Activated CD4-positive, alpha-beta T cell treated with anti-CD3 and anti-CD28 coated beads, Interleukin-2, amount 10 ng/mL, durations not matched to agents 24 days and 14 days (primary cell): ENCODE measurements at regions not wholly inside any gene's neighbourhood (a gene's known extent, or its start where the extent isn't known, plus 50 kb on each side); places are given as distances from the start of the nearest gene placed in this dataset.

Experiments used
- DNase-seq: peaks from one replicate; pipeline ENCODE4 v3.0.0; 2022
- H3K27ac Mint-ChIP-seq: one replicate; pipeline ENCODE4 v1.8.0; 2022; ENCODE audit warnings: mild to moderate bottlenecking, mixed read lengths
- H3K27me3 Mint-ChIP-seq: one replicate; pipeline ENCODE4 v1.8.0; 2022; ENCODE audit warnings: mixed read lengths
- H3K36me3 Mint-ChIP-seq: one replicate; pipeline ENCODE4 v1.8.0; 2022; ENCODE audit warnings: low read depth, mild to moderate bottlenecking, mixed read lengths
- H3K4me1 Mint-ChIP-seq: one replicate; pipeline ENCODE4 v1.8.0; 2021; ENCODE audit warnings: mixed read lengths
- H3K4me3 Mint-ChIP-seq: one replicate; pipeline ENCODE4 v1.8.0; 2022; ENCODE audit warnings: mild to moderate bottlenecking, moderate library complexity, mixed read lengths
- H3K9me3 Mint-ChIP-seq: one replicate; pipeline ENCODE4 v1.8.0; 2021; ENCODE audit warnings: mixed read lengths
- intact Hi-C: fragments of 100-400 bp; cut with micrococcal nuclease; formaldehyde crosslinking; loops from one replicate; pipeline ENCODE4 v1.15.1; 2023

- intact Hi-C loops, result loop anchor here (1.0 to 5.0 kb wide), 3 partner anchors 16 to 751 kb away; no protein-coding TSS in a partner anchor
- peak overlapping the region; percentile 29 for H3K4me3 Mint-ChIP-seq
- H3K36me3 Mint-ChIP-seq, result peaks cover 24% of the 10 kb centered on the region
- H3K27me3 Mint-ChIP-seq, result peaks cover 6% of the 10 kb centered on the region
- H3K9me3 Mint-ChIP-seq, result peaks cover 16% of the 10 kb centered on the region
- no peak for DNase-seq
- peaks cover 64% of the 10 kb centered on the region for H3K4me1 Mint-ChIP-seq
- peak overlapping the region; percentile 79 for H3K27ac Mint-ChIP-seq
These were observed 254.6 kb downstream of the UACA start for GRCh38 chr15:70508561-70509281.

GRCh38 chr15:70507772-70508371 is 255.5 kb downstream of the UACA start:
- intact Hi-C loops, result loop anchor here (1.0 to 5.0 kb wide), 2 partner anchors 16 to 751 kb away; no protein-coding TSS in a partner anchor
- peak overlapping the region; percentile 66 for H3K27ac Mint-ChIP-seq
- peaks cover 16% of the 10 kb centered on the region for H3K9me3 Mint-ChIP-seq
- peaks cover 24% of the 10 kb centered on the region for H3K36me3 Mint-ChIP-seq
- peaks cover 1% of the 10 kb centered on the region for H3K27me3 Mint-ChIP-seq
- H3K4me1 Mint-ChIP-seq, result peaks cover 71% of the 10 kb centered on the region
- H3K4me3 Mint-ChIP-seq, result peak overlapping the region; percentile 37
- peak; percentile 77 for DNase-seq

GRCh38 chr15:70505936-70506912 is 257.1 kb downstream of the UACA start:
- no peak overlapping the region for H3K27ac Mint-ChIP-seq
- peaks cover 17% of the 10 kb centered on the region for H3K36me3 Mint-ChIP-seq
- intact Hi-C loops, result loop anchor here (5.0 kb wide), 1 partner anchor 749 kb away; no protein-coding TSS in a partner anchor
- H3K9me3 Mint-ChIP-seq, result peaks cover 9% of the 10 kb centered on the region
- H3K4me3 Mint-ChIP-seq, result no peak overlapping the region
- H3K4me1 Mint-ChIP-seq, result peaks cover 75% of the 10 kb centered on the region
- H3K27me3 Mint-ChIP-seq, result no peaks in the 10 kb centered on the region
- DNase-seq, result no peak

GRCh38 chr15:70505411-70505919 is 257.9 kb downstream of the UACA start:
- H3K4me3 Mint-ChIP-seq, result peak overlapping the region; percentile 50
- H3K27me3 Mint-ChIP-seq, result peaks cover 1% of the 10 kb centered on the region
- intact Hi-C loops, result loop anchor here (5.0 kb wide), 1 partner anchor 748 kb away; no protein-coding TSS in a partner anchor
- peaks cover 72% of the 10 kb centered on the region for H3K4me1 Mint-ChIP-seq
- peak overlapping the region; percentile 74 for H3K27ac Mint-ChIP-seq
- H3K36me3 Mint-ChIP-seq, result peaks cover 10% of the 10 kb centered on the region
- peak; percentile 75 for DNase-seq
- H3K9me3 Mint-ChIP-seq, result peaks cover 6% of the 10 kb centered on the region

GRCh38 chr15:70504988-70505387 is 258.4 kb downstream of the UACA start:
- intact Hi-C loops, result loop anchor here (1.0 to 5.0 kb wide), 2 partner anchors 13 to 748 kb away; no protein-coding TSS in a partner anchor
- Mint-ChIP-seq H3K36me3 (peaks cover 5% of the 10 kb centered on the region), H3K4me3 (peak overlapping the region; percentile 71), H3K27me3 (peaks cover 3% of the 10 kb centered on the region), H3K4me1 (peaks cover 74% of the 10 kb centered on the region), H3K27ac (peak overlapping the region; percentile 78), H3K9me3 (peaks cover 1% of the 10 kb centered on the region)
- no peak for DNase-seq

GRCh38 chr15:70504299-70504951 is 258.9 kb downstream of the UACA start:
- peak overlapping the region; percentile 78 for H3K27ac Mint-ChIP-seq
- H3K4me3 Mint-ChIP-seq, result peak overlapping the region; percentile 71
- H3K27me3 Mint-ChIP-seq, result peaks cover 3% of the 10 kb centered on the region
- H3K4me1 Mint-ChIP-seq, result peaks cover 73% of the 10 kb centered on the region
- intact Hi-C loops, result loop anchor here (1.0 kb wide), 1 partner anchor 12 kb away; no protein-coding TSS in a partner anchor
- DNase-seq, result peak; percentile 80
- peaks cover 2% of the 10 kb centered on the region for H3K36me3 Mint-ChIP-seq
- H3K9me3 Mint-ChIP-seq, result no peaks in the 10 kb centered on the region

- no peak for DNase-seq
- Mint-ChIP-seq H3K4me1 (peaks cover 68% of the 10 kb centered on the region), H3K27ac (peak overlapping the region; percentile 78), H3K36me3 (peaks cover 2% of the 10 kb centered on the region), H3K9me3 (no peaks in the 10 kb centered on the region), H3K4me3 (peak overlapping the region; percentile 71), H3K27me3 (peaks cover 3% of the 10 kb centered on the region)
- intact Hi-C loops, result loop anchor here (1.0 kb wide), 1 partner anchor 12 kb away; no protein-coding TSS in a partner anchor
These were observed 259.5 kb downstream of the UACA start for GRCh38 chr15:70503798-70504298.

- peak; percentile 59 for DNase-seq
- Mint-ChIP-seq H3K4me3 (peak overlapping the region; percentile 71), H3K27me3 (peaks cover 3% of the 10 kb centered on the region), H3K36me3 (no peaks in the 10 kb centered on the region), H3K4me1 (peaks cover 62% of the 10 kb centered on the region), H3K27ac (peak overlapping the region; percentile 43), H3K9me3 (no peaks in the 10 kb centered on the region)
- intact Hi-C loops, result no loop called here
These were observed 260.1 kb downstream of the UACA start for GRCh38 chr15:70503073-70503745.

- Mint-ChIP-seq H3K36me3 (no peaks in the 10 kb centered on the region), H3K27me3 (peaks cover 4% of the 10 kb centered on the region), H3K4me3 (no peak overlapping the region), H3K9me3 (no peaks in the 10 kb centered on the region), H3K4me1 (peaks cover 58% of the 10 kb centered on the region), H3K27ac (no peak overlapping the region)
- no peak for DNase-seq
- intact Hi-C loops, result no loop called here
These were observed 260.8 kb downstream of the UACA start for GRCh38 chr15:70502529-70502928.

GRCh38 chr15:70501849-70502248 is 261.5 kb downstream of the UACA start:
- Mint-ChIP-seq H3K4me1 (peaks cover 56% of the 10 kb centered on the region), H3K27ac (no peak overlapping the region), H3K9me3 (no peaks in the 10 kb centered on the region), H3K4me3 (no peak overlapping the region), H3K27me3 (peaks cover 7% of the 10 kb centered on the region), H3K36me3 (no peaks in the 10 kb centered on the region)
- intact Hi-C loops, result no loop called here
- no peak for DNase-seq

GRCh38 chr15:70501121-70501727 is 262.1 kb downstream of the UACA start:
- H3K9me3 Mint-ChIP-seq, result no peaks in the 10 kb centered on the region
- peaks cover 12% of the 10 kb centered on the region for H3K27me3 Mint-ChIP-seq
- H3K4me3 Mint-ChIP-seq, result no peak overlapping the region
- no peak overlapping the region for H3K27ac Mint-ChIP-seq
- peaks cover 56% of the 10 kb centered on the region for H3K4me1 Mint-ChIP-seq
- intact Hi-C loops, result no loop called here
- no peaks in the 10 kb centered on the region for H3K36me3 Mint-ChIP-seq
- DNase-seq, result no peak

GRCh38 chr15:70499791-70500190 is 263.6 kb downstream of the UACA start:
- DNase-seq, result no peak
- peaks cover 60% of the 10 kb centered on the region for H3K4me1 Mint-ChIP-seq
- H3K4me3 Mint-ChIP-seq, result no peak overlapping the region
- no peaks in the 10 kb centered on the region for H3K9me3 Mint-ChIP-seq
- H3K27ac Mint-ChIP-seq, result no peak overlapping the region
- H3K36me3 Mint-ChIP-seq, result no peaks in the 10 kb centered on the region
- intact Hi-C loops, result no loop called here
- H3K27me3 Mint-ChIP-seq, result peaks cover 20% of the 10 kb centered on the region
